Fibroblast of gingiva (primary cell): ENCODE measurements at regions not wholly inside any gene's neighbourhood (a gene's known extent, or its start where the extent isn't known, plus 50 kb on each side); places are given as distances from the start of the nearest gene placed in this dataset.

Experiments
- DNase-seq: peaks from one replicate; pipeline ENCODE4 v3.0.0-alpha.2; 2011; ENCODE audit warnings: low read depth

DNA sequence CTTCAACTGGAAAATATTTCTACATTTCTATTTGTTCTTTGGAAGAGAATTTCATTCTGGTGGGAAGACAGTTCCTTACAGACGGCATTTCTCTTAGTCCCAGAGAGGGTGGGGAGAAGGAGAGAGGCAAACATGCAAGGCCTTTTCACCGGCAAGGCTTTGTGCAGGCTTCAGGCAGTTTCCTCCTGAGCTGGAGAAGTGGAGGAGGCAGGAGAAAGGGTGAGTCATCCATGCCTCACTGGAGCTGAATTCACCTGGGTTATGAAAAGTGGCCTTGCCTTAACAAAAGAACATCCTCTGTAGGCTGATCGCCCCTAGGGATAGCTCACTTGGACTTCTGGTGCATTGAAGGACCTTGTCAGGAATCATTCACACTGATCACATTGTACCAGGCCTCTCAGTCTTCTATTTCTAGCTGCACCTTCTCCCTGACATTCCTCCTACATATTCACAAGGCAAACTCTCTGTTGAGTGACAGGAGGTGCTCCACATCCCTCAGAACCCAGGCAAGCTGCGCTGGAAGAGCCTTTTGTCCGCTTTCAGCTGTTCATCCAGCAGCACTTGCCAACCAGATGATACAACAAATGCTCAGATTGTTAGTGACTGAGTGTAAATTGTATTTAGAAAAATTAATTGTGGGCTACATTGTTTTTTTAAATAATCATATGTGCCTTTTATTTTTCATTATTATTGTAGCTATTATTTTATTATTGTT, 796.1 kb downstream of the DCDC2C start:
- no peak for DNase-seq

DNA sequence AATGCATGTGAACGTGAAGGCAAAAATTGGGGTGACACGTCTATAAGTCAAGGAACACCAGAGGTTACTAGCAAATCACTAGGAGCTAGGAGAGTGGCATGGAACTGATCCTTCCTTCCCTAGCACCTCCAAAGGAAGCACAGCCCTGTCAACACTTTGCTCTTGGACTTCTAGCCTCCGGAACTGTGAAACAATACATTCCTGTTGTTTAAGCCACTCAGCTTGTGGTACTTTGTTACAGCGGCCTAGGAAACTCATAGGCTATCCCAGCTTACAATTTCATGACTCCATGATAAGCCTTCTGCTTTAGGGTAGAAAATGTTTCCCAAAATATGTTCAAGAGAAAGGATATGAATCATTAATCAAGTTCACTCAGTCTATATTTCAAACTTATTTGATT, 798.1 kb downstream of the DCDC2C start:
- no peak for DNase-seq

GRCh38 chr2:4502230-4502843, 799.0 kb downstream of the DCDC2C start:
- no peak for DNase-seq

GRCh38 chr2:4507661-4508060, 804.3 kb downstream of the DCDC2C start:
- no peak for DNase-seq

DNA sequence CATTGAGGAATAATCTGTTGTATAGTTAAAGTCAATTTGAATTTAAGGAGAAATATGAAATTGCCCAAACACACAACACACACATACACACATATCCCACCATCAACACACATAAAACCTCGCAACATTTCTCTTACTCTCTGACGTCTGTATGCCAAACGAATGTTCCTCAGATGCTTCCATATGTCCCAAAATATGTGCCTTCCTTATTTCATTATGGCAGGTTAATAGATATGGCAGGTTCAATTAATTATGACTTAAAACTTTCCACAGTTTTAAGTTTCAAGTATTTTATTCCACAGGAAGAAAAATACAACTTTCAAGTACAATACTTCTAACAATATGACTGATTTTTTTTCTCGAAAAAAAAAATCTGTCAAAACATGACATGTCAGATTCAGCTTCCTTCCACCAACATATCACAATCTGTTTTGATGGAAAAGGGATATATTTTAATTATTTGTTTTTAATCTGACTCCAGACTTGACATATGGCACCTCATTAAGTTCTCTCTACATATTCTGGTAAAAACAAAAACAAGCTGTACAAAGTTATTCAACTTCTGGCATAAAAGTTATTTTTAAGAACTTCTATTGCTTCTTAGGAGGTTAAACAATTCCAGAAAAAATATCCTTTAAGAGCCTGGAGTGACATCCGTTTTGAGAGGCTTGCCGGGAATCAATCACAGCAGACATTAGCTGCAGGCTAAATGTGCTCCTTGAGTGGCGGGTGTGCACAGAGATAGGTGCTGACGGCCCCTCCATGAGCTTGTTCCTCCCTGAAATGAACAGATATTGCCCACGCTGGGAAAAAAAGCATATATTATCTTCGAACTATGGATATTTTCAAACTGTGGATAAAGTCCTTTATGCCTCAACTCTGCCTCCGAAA, 812.7 kb downstream of the DCDC2C start:
- DNase-seq = no peak

GRCh38 chr2:4518596-4518995, 815.2 kb downstream of the DCDC2C start:
- DNase-seq = no peak

GRCh38 chr2:4522498-4523421, 819.4 kb downstream of the DCDC2C start:
- DNase-seq = no peak

DNA sequence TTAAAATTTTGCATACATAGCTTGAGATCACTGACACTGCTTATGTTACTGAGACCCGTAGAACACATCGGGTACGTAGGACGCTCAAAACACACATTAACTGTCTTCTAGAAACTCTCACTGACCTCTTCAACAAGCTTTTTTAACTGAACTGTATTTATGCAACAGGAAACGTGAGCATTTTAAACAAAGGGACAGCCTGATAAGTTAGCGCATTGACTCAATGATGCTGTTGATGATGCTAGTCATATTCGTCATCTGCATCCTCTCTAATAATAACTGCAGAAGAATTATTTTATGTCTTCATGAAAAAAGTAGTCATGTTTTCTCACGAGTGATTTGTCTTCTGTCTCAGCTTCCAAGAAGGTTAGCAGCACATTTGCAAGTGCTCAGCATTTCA, 824.0 kb downstream of the DCDC2C start:
- no peak for DNase-seq

DNA sequence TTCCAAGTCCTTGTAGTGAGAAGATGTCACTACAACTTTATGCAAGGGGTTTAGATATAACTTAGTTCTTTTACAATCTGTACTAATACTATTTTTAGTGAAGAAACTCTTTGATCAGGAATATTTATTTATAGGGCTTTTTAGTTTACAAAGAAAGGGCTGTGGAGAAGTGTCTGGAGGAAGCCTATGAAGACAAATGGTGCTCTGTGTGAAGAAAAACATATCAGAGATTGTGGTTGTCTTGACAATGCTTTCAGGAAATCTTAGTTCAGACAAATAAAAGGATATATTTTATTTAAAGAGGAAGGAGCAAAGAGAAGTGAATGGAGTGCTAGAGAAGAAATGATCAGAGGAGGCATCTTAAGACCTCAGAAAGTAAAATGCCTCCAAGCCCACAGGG, 824.9 kb downstream of the DCDC2C start:
- no peak for DNase-seq

- no peak for DNase-seq
These were observed 825.4 kb downstream of the DCDC2C start for GRCh38 chr2:4528773-4529172.

DNA sequence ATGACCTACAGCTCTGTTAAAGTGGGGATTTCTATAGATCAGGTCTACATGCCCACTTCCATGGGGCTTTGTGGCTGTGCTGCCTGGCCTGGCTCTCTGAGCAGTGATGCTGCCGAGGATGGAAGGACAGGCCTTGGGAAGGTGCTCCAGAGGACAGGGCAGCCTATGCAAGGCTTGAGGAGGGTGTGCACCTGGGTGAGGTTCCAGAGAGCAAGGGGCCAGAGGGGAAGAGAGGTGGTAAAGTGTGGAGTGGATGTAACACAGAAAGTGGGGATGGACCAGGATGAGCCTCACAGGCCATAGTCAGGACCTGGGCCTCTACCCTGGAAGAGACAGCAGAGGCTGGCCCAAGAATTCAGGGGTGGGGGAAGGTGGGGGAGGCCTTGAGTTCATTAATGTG, 826.4 kb downstream of the DCDC2C start:
- no peak for DNase-seq

- no peak for DNase-seq
These were observed 826.9 kb downstream of the DCDC2C start for GRCh38 chr2:4530231-4530630.

DNA sequence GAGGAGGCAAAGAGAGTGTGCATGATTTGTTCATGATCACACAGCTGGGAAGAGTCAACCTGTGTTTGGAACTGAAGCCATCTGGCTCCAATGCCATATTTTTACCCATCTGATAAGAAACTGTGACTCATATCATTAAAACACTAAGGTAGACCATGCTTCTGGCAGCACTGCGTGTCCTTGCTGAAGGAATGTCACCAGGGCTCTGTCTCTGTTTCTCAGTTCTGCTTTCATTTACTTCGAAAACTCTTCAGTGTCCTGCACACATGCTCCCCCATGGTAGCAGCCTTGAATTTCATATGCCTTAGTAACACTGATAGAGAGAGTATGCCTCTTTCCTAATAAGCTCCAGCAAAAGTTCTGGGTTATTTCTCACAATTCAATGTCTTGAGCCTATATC, 830.4 kb downstream of the DCDC2C start:
- no peak for DNase-seq

DNA sequence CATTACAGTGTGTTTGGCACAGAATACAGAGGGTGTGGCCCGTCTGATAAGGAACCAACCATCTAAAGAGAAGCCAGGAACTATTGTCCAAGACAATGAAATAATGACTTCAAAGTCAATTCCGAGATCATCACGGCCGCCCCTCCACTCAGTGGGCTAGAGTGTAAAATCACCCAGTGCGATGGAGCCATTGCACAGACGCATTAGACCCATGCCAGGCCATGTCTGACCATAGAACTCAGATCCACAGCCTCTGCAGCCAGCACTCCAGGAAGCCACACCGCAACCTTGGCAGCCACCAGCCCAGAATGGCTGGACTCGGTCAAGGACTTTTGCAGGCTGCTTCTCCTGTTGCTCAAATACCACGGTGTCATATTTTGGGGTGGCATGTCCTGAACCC, 835.7 kb downstream of the DCDC2C start:
- no peak for DNase-seq

- no peak for DNase-seq
These were observed 846.4 kb downstream of the DCDC2C start for GRCh38 chr2:4549666-4550210.

GRCh38 chr2:4551691-4552474, 848.5 kb downstream of the DCDC2C start:
- DNase-seq = no peak

DNA sequence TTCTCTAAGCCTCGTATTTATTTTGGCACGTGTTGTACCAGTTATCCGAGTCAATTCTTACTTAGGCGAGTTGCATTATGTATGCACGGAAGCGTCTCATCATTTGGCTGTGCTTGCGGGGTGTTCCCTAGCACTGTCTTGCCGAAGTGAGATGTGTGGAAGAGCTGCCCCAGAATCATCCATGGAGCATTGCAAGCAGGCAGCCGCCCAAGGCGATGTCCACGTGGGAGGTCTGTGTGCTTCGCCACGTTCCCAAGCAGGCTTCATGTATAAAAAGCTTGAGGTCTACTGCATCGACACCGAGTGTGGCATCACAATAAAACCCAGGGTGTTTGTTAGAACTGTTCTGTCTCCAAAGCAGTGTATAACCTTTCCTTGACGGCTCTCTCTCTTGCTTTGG, 849.9 kb downstream of the DCDC2C start:
- no peak for DNase-seq

DNA sequence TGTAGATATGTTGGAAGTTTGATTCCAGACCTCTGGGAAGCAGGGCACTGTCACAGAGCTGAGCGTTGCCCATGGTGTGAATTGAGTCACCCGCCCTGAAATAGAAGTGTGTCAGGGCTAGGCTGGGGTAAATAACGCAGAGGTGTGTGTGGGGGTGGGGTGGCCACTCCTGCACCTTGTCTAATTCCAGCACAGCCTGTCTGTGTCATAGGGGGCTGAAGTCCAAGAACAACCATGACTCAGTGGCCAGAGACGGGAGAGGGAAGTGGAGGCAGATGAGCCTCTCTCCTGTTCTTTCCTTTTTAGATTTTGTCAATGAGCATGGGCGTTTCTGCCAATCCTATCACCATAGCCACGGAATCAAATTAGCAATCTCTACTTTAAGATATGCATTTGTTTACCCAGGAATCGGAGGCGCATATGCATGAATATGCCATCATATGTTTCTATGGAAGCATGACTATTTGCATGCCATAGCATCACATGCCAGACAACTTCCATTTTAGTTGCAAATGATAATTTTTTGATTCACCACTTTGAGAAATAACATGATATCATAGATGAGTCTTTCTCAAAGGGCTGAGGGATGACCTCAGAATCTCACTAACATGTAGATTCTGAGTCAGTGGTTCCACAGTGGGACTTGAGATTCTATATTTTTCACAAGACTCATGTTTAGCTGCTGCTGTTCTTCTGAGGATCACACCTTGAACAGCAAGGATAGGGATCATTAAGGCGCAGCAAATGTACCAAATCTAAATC, 852.9 kb downstream of the DCDC2C start:
- DNase-seq = no peak

DNA sequence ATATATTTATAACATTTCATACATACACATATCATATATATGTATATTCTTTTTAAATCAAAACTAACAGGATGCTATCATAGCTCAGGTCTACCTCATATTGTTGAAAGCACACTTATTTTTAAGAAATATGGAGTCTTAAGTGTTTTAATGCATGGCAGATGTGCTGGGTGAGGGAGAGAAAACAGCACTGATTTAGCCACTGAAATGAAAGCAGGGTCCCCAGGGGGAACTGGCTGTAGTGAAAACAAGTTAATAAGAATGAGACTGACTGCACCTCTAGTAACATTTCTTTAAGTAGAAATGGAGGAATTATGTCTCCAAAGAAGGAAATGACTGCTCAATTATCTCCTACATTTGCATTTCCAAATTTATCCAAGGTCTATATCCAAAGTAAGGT, 857.8 kb downstream of the DCDC2C start:
- DNase-seq = no peak

- DNase-seq = no peak
These were observed 872.7 kb downstream of the DCDC2C start for GRCh38 chr2:4576075-4576474.
